MG63 (cell line): ENCODE measurements at regions not wholly inside any gene's neighbourhood (a gene's known extent, or its start where the extent isn't known, plus 50 kb on each side); places are given as distances from the start of the nearest gene placed in this dataset.
"Not testable (repeated sequence)": the region's sequence is repeated elsewhere in the genome, so short reads cannot be mapped to it uniquely, and the experiment has no call there.

Source experiments
- DNase-seq: peaks from one replicate; pipeline ENCODE4 v3.0.0-alpha.2; 2020
- H3K27me3 ChIP-seq: fragments of 250-450 bp; sonication (Bioruptor Pico); 2 replicates; pipeline ENCODE4 v1.5.1; 2020; ENCODE audit warnings: mild to moderate bottlenecking, moderate library complexity
- H3K36me3 ChIP-seq: fragments of 250-450 bp; sonication (Bioruptor Pico); 2 replicates; pipeline ENCODE4 v1.5.1; 2020; ENCODE audit warnings: mild to moderate bottlenecking, moderate library complexity
- H3K4me3 ChIP-seq: fragments of 250-450 bp; sonication (Bioruptor Pico); 2 replicates; pipeline ENCODE4 v1.5.1; 2020; ENCODE audit warnings: mild to moderate bottlenecking, moderate library complexity
- H3K9me3 ChIP-seq: fragments of 250-450 bp; sonication (Bioruptor Pico); 2 replicates; pipeline ENCODE4 v1.5.1; 2020; ENCODE audit warnings: mild to moderate bottlenecking, moderate library complexity

DNA sequence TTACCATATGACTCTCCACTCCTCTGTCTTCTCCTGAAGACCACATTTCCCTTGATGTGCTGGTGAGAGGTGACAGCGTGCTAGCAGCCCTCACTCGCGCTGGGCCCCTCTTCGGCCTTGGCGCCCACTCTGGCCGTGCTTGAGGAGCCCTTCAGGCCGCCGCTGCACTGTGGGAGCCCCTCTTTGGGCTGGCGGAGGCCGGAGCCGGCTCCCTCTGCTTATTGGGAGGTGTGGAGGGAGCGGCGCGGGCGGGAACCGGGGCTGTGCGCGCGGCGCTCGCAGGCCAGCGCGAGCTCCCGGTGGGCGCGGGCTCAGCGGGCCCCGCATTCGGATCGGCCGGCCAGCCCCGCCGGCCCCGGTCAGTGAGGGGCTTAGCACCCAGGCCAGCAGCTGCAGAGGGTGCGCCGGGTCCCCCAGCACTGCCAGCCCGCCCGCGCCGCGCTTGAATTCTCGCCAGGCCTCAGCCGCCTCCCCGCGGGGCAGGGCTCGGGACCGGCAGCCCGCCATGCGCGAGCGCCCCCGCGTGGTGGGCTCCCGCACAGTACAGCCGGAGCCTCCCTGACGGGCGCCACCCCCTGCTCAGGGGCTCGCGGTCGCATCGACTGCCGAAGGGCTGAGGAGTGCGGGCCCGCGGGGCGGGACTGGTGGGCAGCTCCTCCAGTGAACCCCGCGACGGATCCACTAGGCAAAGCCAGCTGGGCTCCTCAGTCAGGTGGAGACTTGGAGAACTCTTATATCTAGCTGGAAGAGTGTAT is 246.6 kb upstream of the REG3G start:
- no peak for DNase-seq
- no peaks in the 10 kb centered on the region for H3K27me3 ChIP-seq
- H3K36me3 ChIP-seq: no peaks in the 10 kb centered on the region
- no peaks in the 10 kb centered on the region for H3K9me3 ChIP-seq
- no peak overlapping the region for H3K4me3 ChIP-seq

DNA sequence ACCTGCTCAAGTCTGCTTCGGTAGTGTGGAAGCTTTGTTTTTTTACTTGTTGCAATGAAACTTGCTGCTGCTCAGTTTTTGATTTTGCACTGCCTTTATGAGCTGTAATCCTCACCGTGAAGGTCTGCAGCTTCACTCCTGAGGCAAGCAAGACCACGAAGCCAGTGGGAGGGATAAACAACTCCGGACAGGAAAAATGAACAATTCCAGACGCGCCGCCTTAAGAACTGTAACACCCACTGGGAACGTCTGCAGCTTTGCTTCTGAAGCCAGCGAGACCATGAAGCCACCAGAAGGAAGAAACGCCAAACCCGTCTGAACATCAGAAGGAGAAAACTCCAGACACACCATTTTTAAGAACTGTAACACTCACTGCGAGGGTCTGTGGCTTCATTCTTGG is 245.7 kb upstream of the REG3G start:
- Histone ChIP-seq H3K4me3 (no peak overlapping the region), H3K9me3 (no peaks in the 10 kb centered on the region), H3K27me3 (no peaks in the 10 kb centered on the region), H3K36me3 (no peaks in the 10 kb centered on the region)
- DNase-seq: no peak

DNA sequence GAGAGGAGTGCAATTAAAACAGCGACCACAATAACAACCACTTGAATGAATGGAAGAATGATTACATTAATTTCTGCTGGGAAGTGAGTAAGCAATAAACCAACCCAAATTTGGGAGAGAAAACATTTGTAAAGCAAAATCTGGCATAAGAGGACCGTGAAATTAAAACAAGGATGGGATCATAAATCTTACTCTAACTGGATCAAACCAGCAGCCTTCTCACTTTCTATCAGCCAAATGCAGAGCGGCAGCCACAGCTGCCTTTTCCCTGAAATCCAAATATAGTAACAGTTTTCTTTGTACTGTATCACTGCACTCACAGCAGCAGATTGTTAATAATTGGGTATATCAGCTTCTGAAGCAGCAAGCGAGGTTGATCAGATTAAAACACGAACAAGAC is 245.2 kb upstream of the REG3G start:
- no peaks in the 10 kb centered on the region for H3K27me3 ChIP-seq
- H3K4me3 ChIP-seq: no peak overlapping the region
- no peaks in the 10 kb centered on the region for H3K36me3 ChIP-seq
- no peaks in the 10 kb centered on the region for H3K9me3 ChIP-seq
- DNase-seq: no peak

DNA sequence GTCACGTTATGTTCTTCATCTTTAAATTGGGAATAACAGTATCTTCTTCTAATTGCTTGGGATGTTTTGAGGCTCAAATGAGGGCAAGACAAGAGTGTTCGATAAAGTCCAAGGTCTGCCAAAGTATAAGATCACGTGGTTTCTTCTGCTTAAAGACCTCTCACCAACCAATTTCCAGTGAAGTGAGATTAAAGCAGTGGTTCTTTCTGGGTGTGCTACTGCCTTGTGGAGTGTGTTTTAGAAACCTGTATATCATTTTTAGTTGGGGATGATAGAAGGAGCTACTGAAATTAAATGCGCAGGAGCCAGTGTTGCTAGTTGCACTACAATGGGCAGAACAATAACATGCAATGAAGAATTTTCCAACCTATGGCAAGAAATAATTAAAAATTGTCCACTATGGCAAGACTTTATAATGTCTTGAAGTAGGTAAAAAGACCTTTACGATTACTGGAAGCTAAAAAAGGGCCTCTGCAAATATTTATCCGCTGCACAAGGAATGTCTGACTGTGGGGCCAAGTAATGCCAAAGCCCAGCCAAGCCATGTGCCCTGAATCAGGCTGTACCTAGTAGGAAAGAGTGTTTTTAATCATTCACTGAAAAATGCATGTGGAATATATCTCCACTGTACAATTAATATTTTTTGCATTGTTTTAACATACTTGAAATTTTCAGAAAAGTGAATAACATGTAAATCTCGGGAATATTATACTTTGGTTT is 244.5 kb upstream of the REG3G start:
- no peaks in the 10 kb centered on the region for H3K27me3 ChIP-seq
- H3K36me3 ChIP-seq: no peaks in the 10 kb centered on the region
- DNase-seq: no peak
- H3K4me3 ChIP-seq: no peak overlapping the region
- H3K9me3 ChIP-seq: no peaks in the 10 kb centered on the region

DNA sequence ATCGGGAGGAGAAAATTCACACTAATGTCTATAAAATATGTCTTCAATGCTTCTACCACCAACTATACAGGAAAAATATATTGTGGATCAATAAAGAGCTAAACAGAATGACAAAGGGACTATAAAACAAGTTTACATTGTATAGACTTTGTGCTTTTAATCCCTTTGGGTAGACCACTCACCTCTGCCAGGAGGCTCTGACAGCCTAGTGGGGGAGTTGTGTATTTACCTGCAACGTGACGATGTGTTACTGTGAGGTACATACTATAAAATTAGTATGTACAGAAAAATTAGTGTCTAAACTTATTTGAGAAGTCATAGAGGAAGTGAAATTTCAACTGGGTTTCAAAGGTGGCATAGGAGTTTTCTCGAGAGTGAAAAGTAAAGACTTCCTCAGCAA is 243.3 kb upstream of the REG3G start:
- no peak for DNase-seq
- H3K9me3 ChIP-seq: no peaks in the 10 kb centered on the region
- H3K4me3 ChIP-seq: no peak overlapping the region
- no peaks in the 10 kb centered on the region for H3K36me3 ChIP-seq
- no peaks in the 10 kb centered on the region for H3K27me3 ChIP-seq

DNA sequence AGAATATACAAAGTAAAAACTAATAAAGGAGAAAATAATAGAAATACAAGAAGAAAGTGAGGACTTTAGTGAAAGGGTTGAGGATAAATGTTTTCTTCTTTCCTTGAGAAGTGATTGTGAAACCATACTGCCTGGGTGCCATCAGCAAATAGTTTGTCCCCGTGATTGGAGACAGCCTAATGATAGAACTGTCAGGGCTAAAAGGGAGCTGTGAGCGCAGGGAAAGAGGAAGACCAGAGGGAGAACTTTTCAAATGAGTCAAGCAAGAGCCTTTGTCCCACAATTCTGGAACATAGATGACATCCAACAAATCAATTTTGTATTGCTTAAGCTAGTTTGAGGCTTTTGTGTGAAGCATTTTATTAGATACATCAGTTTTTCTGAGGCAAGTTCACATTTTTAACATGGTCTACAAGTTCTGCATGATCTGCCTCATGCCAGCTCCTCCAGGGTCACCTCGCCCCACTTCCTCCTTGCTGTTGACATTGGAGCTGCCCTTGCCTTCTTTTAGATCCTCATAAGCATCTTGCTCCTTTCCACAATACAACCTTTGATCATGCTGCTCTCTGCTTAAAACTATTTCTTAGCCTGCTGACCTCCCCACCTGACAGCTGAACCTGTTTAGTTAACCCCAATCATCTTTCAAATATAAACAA is 213.4 kb upstream of the REG3G start:
- Histone ChIP-seq H3K9me3 (no peaks in the 10 kb centered on the region), H3K27me3 (no peaks in the 10 kb centered on the region), H3K36me3 (no peaks in the 10 kb centered on the region), H3K4me3 (no peak overlapping the region)
- DNase-seq: no peak

DNA sequence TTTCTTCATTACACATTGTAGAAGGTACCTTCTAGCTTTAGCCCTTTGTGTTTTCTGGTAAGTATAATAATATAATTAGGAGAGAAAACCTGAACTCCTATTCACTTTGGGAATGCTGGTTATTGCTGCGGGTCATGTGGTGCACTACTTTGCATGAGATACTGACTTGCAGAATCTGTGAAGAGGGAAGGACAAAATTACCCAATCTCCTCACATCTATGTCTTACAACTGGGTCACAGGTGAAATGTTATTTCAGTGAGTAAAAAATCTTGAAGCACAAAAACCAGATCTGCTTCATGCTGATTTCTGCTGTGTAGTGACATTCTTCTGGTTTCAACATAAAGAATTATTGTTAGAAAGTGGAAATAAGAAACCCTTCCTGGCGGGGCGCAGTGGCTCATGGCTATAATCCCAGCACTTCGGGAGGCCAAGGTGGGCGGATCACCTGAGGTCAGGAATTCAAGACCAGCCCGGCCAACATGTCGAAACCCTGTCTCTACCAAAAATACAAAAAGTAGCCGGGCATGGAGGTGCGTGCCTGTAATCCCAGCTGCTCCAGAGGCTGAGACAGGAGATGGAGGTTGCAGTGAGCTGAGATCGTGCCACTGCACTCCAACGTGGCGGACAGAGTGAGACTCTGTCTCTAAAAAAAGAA is 211.0 kb upstream of the REG3G start:
- Histone ChIP-seq H3K9me3 (no peaks in the 10 kb centered on the region), H3K27me3 (no peaks in the 10 kb centered on the region), H3K36me3 (no peaks in the 10 kb centered on the region), H3K4me3 (no peak overlapping the region)
- DNase-seq: no peak

DNA sequence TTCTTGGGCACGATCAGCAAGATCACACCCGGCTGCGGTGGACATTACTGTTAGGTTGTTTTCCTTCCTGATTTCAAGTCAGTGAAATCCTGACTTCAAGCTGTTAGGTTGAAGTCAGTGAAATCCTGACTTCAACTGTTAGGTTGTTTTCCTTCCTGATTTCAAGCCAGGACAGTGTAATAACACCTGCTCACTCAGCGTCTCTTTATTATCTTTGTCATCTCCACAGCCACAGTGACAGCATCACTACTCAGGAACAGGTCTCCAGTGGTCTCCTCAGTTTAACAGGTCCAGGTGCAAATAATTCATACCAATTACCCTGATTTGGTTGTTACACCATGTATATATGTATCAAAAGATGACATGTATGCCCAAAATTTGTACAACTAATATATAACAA is 208.1 kb upstream of the REG3G start:
- Histone ChIP-seq H3K4me3 (no peak overlapping the region), H3K36me3 (no peaks in the 10 kb centered on the region), H3K27me3 (no peaks in the 10 kb centered on the region), H3K9me3 (no peaks in the 10 kb centered on the region)
- DNase-seq: no peak

DNA sequence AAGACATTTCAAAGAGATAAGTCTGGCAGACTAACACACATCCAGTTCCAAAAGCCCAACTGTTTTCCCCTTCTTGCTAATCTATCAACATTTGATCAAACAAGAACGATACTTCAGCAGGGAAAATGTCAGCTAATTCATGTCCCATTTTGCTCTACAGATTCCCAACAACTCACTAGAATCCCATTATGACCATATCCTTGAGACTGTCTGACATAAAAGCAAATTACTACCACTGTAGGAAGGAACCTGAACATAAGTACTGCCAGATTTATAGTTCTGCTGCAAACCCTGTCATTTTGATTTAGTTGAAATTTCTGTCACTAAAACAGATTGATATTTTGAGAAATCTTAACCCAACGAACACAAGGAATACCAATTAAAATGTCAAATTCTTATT is 193.0 kb upstream of the REG3G start:
- Histone ChIP-seq H3K9me3 (no peaks in the 10 kb centered on the region), H3K36me3 (no peaks in the 10 kb centered on the region), H3K27me3 (no peaks in the 10 kb centered on the region), H3K4me3 (no peak overlapping the region)
- no peak for DNase-seq

DNA sequence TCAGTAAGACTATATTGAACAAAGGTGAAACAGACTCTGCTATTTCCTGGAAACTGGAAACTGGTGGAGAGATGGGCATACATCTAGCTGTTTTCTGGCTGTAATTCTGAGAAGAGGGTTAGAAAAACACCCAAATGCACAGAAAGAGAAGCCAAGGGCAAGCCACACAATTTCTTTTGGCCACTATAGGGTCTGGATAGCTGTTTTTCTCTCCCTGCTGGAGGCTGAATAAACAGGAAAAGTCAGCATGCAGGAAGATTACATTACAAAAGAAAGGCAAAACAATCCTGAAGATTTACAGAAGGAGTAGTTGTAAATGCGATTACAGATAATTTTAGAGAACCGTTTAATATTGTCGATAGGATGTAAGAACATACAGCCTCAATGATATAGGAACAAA is 186.2 kb upstream of the REG3G start:
- no peak for DNase-seq
- Histone ChIP-seq H3K4me3 (no peak overlapping the region), H3K36me3 (no peaks in the 10 kb centered on the region), H3K27me3 (no peaks in the 10 kb centered on the region), H3K9me3 (no peaks in the 10 kb centered on the region)

DNA sequence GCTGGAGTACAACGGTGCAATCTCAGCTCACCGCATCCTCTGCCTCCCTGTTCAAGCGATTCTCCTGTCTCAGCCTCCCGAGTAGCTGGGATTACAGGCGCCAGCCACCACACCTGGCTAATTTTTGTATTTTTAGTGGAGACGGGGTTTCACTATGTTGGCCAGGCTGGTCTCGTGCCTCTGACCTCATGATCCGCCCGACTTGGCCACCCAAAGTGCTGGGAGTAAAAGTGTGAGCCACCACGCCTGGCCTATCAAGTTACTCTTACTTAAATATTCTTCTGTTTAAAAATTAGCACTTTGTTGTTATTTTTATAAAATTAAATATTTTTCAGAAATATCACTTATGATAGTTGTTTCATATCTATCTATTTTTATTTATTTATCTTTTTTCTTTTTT is 185.2 kb upstream of the REG3G start:
- H3K36me3 ChIP-seq, H3K9me3 ChIP-seq, H3K27me3 ChIP-seq, DNase-seq, H3K4me3 ChIP-seq: not testable (repeated sequence)

DNA sequence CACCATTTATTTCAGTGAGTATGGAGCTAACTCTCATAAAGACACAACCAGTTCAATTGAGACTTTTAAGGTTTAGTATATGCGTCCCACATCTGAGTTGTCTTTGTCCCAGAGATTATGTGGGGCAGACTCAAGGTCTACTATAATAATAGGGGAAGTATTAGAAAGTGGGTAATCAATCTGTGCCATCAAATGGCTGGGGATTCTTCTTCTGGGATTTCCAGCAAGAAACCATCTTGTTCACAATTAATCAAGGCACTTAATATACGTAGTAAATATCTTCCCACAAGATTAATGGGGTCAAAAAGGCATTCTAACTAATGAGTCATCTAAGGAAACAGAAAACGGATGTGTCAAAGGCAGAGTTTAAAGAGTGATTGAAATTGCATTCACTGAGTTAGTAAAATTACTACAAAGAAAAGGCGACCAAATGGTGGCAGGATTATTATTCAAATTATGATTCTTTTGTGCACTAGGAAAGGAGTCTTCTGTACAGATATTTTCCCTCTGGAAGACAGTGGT is 179.8 kb upstream of the REG3G start:
- Histone ChIP-seq H3K27me3 (no peaks in the 10 kb centered on the region), H3K36me3 (no peaks in the 10 kb centered on the region), H3K4me3 (no peak overlapping the region), H3K9me3 (no peaks in the 10 kb centered on the region)
- DNase-seq: no peak

DNA sequence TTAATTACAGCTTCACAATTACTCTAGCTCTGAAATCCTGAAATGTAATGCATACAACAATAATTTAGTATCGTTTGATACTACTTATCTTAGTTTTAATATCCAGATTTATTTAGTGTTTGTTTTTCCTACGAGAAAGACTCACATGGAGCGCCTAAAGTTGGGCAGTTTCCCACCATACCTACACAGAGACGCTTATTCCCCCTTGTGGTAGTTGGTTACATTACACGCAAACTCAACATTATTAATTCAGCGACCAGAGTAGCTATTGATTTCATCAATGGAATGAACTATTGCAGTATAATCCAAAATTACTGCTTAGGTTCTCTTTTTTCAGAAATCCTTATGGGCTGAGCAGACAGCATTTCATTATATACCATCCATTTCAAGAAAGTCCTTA is 164.0 kb upstream of the REG3G start:
- Histone ChIP-seq H3K9me3 (no peaks in the 10 kb centered on the region), H3K36me3 (no peaks in the 10 kb centered on the region), H3K4me3 (no peak overlapping the region), H3K27me3 (no peaks in the 10 kb centered on the region)
- DNase-seq: no peak

DNA sequence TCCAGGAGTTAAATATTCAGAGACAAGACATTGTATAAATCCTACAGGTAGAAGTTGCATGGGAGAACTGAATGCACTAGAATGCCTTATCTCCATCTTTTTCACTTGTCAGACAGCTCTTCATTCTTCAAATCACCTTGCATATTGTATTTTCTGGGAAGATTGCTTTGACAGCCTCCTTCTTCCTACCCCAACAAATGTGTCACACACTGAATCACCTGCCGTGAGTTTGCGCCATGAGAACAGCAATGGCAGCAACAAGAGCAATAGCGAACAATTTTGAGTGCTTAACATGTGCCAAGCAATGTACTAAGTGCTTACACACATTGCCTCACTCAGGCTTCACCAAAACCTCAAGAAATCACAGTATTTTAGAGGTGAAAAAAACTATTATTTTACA is 161.3 kb upstream of the REG3G start:
- Histone ChIP-seq H3K36me3 (no peaks in the 10 kb centered on the region), H3K27me3 (no peaks in the 10 kb centered on the region), H3K9me3 (no peaks in the 10 kb centered on the region), H3K4me3 (no peak overlapping the region)
- no peak for DNase-seq

DNA sequence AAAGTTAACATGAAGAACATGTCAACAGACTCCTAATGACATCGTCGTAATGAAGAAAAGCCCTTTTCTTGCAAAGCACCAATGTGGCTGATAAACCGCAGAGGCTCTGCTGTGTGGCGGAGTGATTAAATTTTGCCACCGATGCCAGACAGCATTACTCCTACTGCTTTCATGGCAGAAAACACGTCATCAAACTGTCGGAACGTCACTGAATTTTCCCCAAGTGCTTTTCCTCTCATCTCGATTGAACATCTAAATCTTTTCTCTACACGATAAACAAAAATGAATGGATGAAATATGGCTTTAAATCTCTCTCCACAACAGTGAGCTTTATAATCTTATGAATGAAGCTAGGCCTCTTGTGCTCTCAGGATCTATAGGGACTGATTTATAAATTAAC is 159.8 kb upstream of the REG3G start:
- Histone ChIP-seq H3K9me3 (no peaks in the 10 kb centered on the region), H3K4me3 (no peak overlapping the region), H3K27me3 (no peaks in the 10 kb centered on the region), H3K36me3 (no peaks in the 10 kb centered on the region)
- DNase-seq: no peak

DNA sequence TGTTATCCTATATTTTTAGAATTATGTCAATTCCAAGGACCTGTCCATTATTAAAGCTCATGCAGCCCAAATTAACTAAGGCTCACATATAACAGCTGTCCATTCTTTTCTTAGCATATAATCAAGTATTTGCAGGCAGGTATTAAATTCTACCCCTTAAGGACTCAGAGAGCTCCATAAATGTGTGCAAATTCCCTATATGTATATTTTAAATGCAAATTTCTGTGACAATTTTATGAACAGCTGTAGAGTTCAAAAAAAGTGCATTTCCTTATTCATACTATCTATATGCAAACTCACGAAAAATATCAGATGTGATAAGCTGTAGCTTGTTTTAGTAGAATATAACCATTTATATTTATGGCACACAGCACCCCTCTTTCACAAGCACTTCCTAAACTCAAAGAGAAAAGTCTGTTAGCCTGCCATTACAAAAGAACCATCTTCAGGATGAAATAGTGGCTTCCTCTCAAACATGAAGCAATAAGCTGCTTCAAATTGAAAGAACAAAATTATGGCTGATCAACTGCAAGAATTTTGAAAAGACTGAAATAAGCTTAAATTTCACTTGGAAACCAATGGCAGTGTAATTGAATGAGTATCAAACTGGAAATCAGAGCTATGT is 155.0 kb upstream of the REG3G start:
- no peak overlapping the region for H3K4me3 ChIP-seq
- H3K9me3 ChIP-seq: no peaks in the 10 kb centered on the region
- DNase-seq: no peak
- no peaks in the 10 kb centered on the region for H3K27me3 ChIP-seq
- H3K36me3 ChIP-seq: no peaks in the 10 kb centered on the region

DNA sequence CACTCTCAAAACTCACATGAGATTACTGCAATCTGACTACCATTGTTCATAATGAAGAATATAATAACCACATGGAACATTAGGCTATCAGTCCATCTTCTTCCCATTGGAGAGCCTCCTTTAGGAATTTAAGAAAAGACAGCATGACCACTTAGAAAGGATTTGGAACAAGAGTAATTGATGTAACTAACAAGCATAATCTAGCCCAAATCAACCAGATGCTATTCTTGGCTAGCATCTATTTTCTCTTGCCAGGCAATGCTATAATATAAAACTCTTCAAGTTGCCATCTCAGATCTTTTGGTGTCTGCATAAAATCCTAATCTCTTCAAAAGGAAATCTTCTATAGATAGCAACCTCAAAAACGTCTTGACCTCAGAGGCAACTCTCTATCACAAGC is 152.0 kb upstream of the REG3G start:
- H3K27me3 ChIP-seq: no peaks in the 10 kb centered on the region
- H3K36me3 ChIP-seq: no peaks in the 10 kb centered on the region
- no peak overlapping the region for H3K4me3 ChIP-seq
- DNase-seq: no peak
- H3K9me3 ChIP-seq: no peaks in the 10 kb centered on the region
